ENCODE measurements at regions not wholly inside any gene's neighbourhood (a gene's known extent, or its start where the extent isn't known, plus 50 kb on each side); places are given as distances from the start of the nearest gene placed in this dataset.

- CTCF ChIA-PET, result interaction anchor here (0.5 kb wide), 1 partner anchor 279 kb away, joined by 3 read pairs; no protein-coding TSS in a partner anchor
- no peaks in the 10 kb centered on the region for H3K9me3 ChIP-seq (ENCODE audit: control insufficient read depth, insufficient read depth, low read depth, low read length)
- no peaks in the 10 kb centered on the region for H3K36me3 ChIP-seq (ENCODE audit: control insufficient read depth in 2 of 2, insufficient read depth in 1 of 2, low read length in 2 of 2)
- POLR2A ChIA-PET, result no interaction called here
- TF ChIP-seq ZNF335 (tag by site-specific recombination; conservative IDR thresholded peaks at IDR 0.05), result no peak
- no peak for TF ChIP-seq ZNF623 (tag by site-specific recombination; IDR thresholded peaks at IDR 0.05)
- no peak for TF ChIP-seq ZSCAN30 (tag by site-specific recombination; IDR thresholded peaks at IDR 0.05)
- H3K4me3 ChIP-seq (ENCODE audit: low read depth, low read length), result no peak overlapping the region
- no peak overlapping the region for H3K27ac ChIP-seq (ENCODE audit: extremely low read depth, low read depth, low read length)
- H3K4me1 ChIP-seq (ENCODE audit: control insufficient read depth, insufficient read depth, low read length), result peaks cover 10% of the 10 kb centered on the region
These were observed 435.7 kb downstream of the EFNB2 start for GRCh38 chr13:106099765-106100164.

- Histone ChIP-seq H3K4me1 (ENCODE audit: control insufficient read depth, insufficient read depth, low read length) (peaks cover 10% of the 10 kb centered on the region), H3K36me3 (ENCODE audit: control insufficient read depth in 2 of 2, insufficient read depth in 1 of 2, low read length in 2 of 2) (no peaks in the 10 kb centered on the region), H3K27ac (ENCODE audit: extremely low read depth, low read depth, low read length) (no peak overlapping the region), H3K4me3 (ENCODE audit: low read depth, low read length) (no peak overlapping the region), H3K9me3 (ENCODE audit: control insufficient read depth, insufficient read depth, low read depth, low read length) (no peaks in the 10 kb centered on the region)
- ChIA-PET CTCF (no interaction called here), POLR2A (no interaction called here)
- TF ChIP-seq ZNF280D (tag by site-specific recombination; IDR thresholded peaks at IDR 0.05) (no peak), ZNF830 (tag by site-specific recombination; IDR thresholded peaks at IDR 0.05; ENCODE audit: low read depth) (no peak), ZNF658 (tag by site-specific recombination; IDR thresholded peaks at IDR 0.05) (no peak), ZFP37 (tag by site-specific recombination; IDR thresholded peaks at IDR 0.05) (no peak), ZNF140 (tag by site-specific recombination; IDR thresholded peaks at IDR 0.05) (no peak)
- TF ChIP-seq, protein P1, sequence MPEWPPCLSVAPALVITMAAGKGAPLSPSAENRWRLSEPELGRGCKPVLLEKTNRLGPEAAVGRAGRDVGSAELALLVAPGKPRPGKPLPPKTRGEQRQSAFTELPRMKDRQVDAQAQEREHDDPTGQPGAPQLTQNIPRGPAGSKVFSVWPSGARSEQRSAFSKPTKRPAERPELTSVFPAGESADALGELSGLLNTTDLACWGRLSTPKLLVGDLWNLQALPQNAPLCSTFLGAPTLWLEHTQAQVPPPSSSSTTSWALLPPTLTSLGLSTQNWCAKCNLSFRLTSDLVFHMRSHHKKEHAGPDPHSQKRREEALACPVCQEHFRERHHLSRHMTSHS (tag by site-specific recombination; IDR thresholded peaks at IDR 0.05), result no peak
These were observed 436.7 kb downstream of the EFNB2 start for GRCh38 chr13:106098778-106099177.

DNA sequence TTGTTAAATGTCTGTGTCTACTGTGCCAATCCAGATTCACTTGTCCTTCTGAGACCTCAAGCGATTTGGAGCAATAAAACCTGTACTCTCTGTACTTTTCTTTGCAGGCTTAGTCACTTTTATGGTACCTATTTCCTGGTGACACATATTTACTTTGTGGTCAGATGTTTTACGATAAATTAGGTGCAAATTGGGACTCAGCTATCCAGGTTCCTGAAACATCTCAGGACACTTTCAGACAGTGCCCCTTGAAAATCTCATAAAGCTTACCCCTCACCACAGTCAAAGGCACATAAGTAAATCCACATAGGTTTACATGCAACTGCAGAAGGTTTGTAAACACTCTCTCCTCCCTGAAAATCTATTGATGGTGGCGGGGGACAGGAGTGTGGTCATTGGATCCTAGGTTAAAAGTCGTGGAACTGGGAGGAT is 438.8 kb downstream of the EFNB2 start:
- ChIA-PET POLR2A (interaction anchor here (0.6 kb wide), 1 partner anchor 20 kb away, joined by 3 read pairs; no protein-coding TSS in a partner anchor), CTCF (interaction anchor here (1.0 kb wide), 1 partner anchor 244 kb away, joined by 3 read pairs; no protein-coding TSS in a partner anchor)
- H3K4me1 ChIP-seq (ENCODE audit: control insufficient read depth, insufficient read depth, low read length), result peaks cover 10% of the 10 kb centered on the region
- no peak overlapping the region for H3K4me3 ChIP-seq (ENCODE audit: low read depth, low read length)
- no peaks in the 10 kb centered on the region for H3K9me3 ChIP-seq (ENCODE audit: control insufficient read depth, insufficient read depth, low read depth, low read length)
- H3K27ac ChIP-seq (ENCODE audit: extremely low read depth, low read depth, low read length), result no peak overlapping the region
- H3K36me3 ChIP-seq (ENCODE audit: control insufficient read depth in 2 of 2, insufficient read depth in 1 of 2, low read length in 2 of 2), result no peaks in the 10 kb centered on the region
- TF ChIP-seq SP3 (tag by site-specific recombination; IDR thresholded peaks at IDR 0.05), result peak; percentile 30
- TF ChIP-seq ZNF18 (tag by site-specific recombination; IDR thresholded peaks at IDR 0.05), result peak; percentile 59
- TF ChIP-seq REPIN1 (tag by site-specific recombination; IDR thresholded peaks at IDR 0.05; ENCODE audit: low read depth), result no peak
- TF ChIP-seq ZNF658 (tag by site-specific recombination; IDR thresholded peaks at IDR 0.05), result no peak
- TF ChIP-seq ZNF404 (tag by site-specific recombination; IDR thresholded peaks at IDR 0.05), result no peak
- no peak for TF ChIP-seq GLIS2 (tag by site-specific recombination; IDR thresholded peaks at IDR 0.05)
- peak; percentile 91 for TF ChIP-seq ZNF639 (tag by site-specific recombination; IDR thresholded peaks at IDR 0.05)
- TF ChIP-seq, protein P2, sequence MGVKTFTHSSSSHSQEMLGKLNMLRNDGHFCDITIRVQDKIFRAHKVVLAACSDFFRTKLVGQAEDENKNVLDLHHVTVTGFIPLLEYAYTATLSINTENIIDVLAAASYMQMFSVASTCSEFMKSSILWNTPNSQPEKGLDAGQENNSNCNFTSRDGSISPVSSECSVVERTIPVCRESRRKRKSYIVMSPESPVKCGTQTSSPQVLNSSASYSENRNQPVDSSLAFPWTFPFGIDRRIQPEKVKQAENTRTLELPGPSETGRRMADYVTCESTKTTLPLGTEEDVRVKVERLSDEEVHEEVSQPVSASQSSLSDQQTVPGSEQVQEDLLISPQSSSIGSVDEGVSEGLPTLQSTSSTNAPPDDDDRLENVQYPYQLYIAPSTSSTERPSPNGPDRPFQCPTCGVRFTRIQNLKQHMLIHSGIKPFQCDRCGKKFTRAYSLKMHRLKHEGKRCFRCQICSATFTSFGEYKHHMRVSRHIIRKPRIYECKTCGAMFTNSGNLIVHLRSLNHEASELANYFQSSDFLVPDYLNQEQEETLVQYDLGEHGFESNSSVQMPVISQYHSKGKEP (tag by site-specific recombination; IDR thresholded peaks at IDR 0.05), result peak; percentile 85
- no peak for TF ChIP-seq ZNF202 (tag by site-specific recombination; IDR thresholded peaks at IDR 0.05; ENCODE audit: borderline replicate concordance)
- no peak for TF ChIP-seq KLF8 (tag by site-specific recombination; IDR thresholded peaks at IDR 0.05)
- no peak for TF ChIP-seq ZBTB21 (tag by site-specific recombination; IDR thresholded peaks at IDR 0.05)
- no peak for TF ChIP-seq ZNF266 (tag by site-specific recombination; IDR thresholded peaks at IDR 0.05; ENCODE audit: low read depth)
- TF ChIP-seq ZNF529 (tag by site-specific recombination; IDR thresholded peaks at IDR 0.05; ENCODE audit: insufficient replicate concordance), result no peak
- TF ChIP-seq ZNF114 (tag by site-specific recombination; IDR thresholded peaks at IDR 0.05), result no peak
- peak; percentile 63 for TF ChIP-seq ZNF660 (tag by site-specific recombination; IDR thresholded peaks at IDR 0.05)
